K562 (cell line): ENCODE measurements at regions not wholly inside any gene's neighbourhood (a gene's known extent, or its start where the extent isn't known, plus 50 kb on each side); places are given as distances from the start of the nearest gene placed in this dataset.

Experiments
- ATAC-seq: fragments of 200-7000 bp; cut with Tn5 transposase; 3 replicates; pipeline ENCODE4 v1.9.1; 2020; ENCODE audit warnings: moderate library complexity
- BruUV-seq: library from RNA; stranded (reverse); fragments of 400-500 nt; replicated peaks from 2 replicates; lab custom pipeline; 2021; lab: Mats Ljungman, UMichigan
- CTCF ChIA-PET: fragments of 300-600 bp; formaldehyde crosslinking; extraction: SDS; loops from one replicate; lab custom pipeline; 2021; ENCODE audit warnings: low intra/inter-chr PET ratio; lab: Yijun Ruan, JAX
- POLR2A ChIA-PET: fragments of 300-600, 350-650 bp; sonication (Branson Sonifier 250); formaldehyde crosslinking; extraction: SDS; loops from one replicate; lab custom pipeline; 2021; ENCODE audit warnings: antibody characterized with exemption, inconsistent platforms; lab: Yijun Ruan, JAX
- DNase-seq, 4 experiments: peaks; one replicate each; pipeline versions ENCODE4 v3.0.0 to v3.0.0-alpha.2; 2011 to 2018; ENCODE audit warnings: low spot score in 3 of 4, mixed read lengths in 3 of 4; ENCODE audit errors: extremely low read depth in 1 of 4
- FAIRE-seq: peaks from 2 replicates; lab custom pipeline; 2011; peaks lifted over from hg19 to GRCh38; lab: Jason Lieb, UNC
- H2AFZ ChIP-seq: 2 replicates; pipeline ENCODE4 v1.6.0; 2011; ENCODE audit warnings: low read depth, low read length, control low read depth, inconsistent platforms
- H3K27ac ChIP-seq: fragments of 200-600 bp; 3 replicates; pipeline ENCODE4 v1.8.0; 2011; ENCODE audit warnings: low read depth, mild to moderate bottlenecking, control low read depth, inconsistent platforms, low read length, moderate library complexity, mixed read lengths; ENCODE audit errors: extremely low read depth
- H3K27me3 ChIP-seq, 2 experiments: fragments of 300-600 bp in 1 of 2; 2 replicates in 1 of 2; 3 replicates in 1 of 2; pipeline versions ENCODE4 v1.6.0 to v1.8.0; 2011; ENCODE audit warnings: inconsistent platforms in 2 of 2, low read length in 2 of 2, mild to moderate bottlenecking in 1 of 2, mixed read lengths in 1 of 2, moderate library complexity in 1 of 2; ENCODE audit not compliant: control insufficient read depth in 2 of 2, insufficient read depth in 2 of 2
- H3K36me3 ChIP-seq: fragments of 300-600 bp; 3 replicates; pipeline ENCODE4 v1.8.0; 2011; ENCODE audit warnings: mild to moderate bottlenecking, low read length, inconsistent platforms; ENCODE audit not compliant: control insufficient read depth, insufficient read depth
- H3K4me1 ChIP-seq, 2 experiments: fragments of 200-600 bp in 1 of 2; replicated peaks in 1 of 2; 2 replicates in 1 of 2; 3 replicates in 1 of 2; pipeline versions ENCODE4 v1.5.1 to v1.8.0; 2011; ENCODE audit warnings: inconsistent platforms in 2 of 2, low read length in 2 of 2, mild to moderate bottlenecking in 1 of 2, mixed read lengths in 1 of 2, moderate library complexity in 1 of 2; ENCODE audit not compliant: control insufficient read depth in 2 of 2, insufficient read depth in 2 of 2
- H3K4me2 ChIP-seq: 2 replicates; pipeline ENCODE4 v1.6.1; 2011; ENCODE audit warnings: low read length, control low read depth, inconsistent platforms, mixed read lengths; ENCODE audit not compliant: insufficient read depth
- H3K4me3 ChIP-seq: fragments of 200-600 bp; sonication (generic), shearing (Covaris generic); 2 replicates; pipeline ENCODE4 v1.5.1; 2016; ENCODE audit warnings: control low read depth, inconsistent platforms
- H3K79me2 ChIP-seq: fragments of 200-600 bp; 3 replicates; pipeline ENCODE4 v1.8.0; 2011; ENCODE audit warnings: low read length, inconsistent platforms; ENCODE audit not compliant: control insufficient read depth, insufficient read depth
- H3K9ac ChIP-seq, 2 experiments: 2 replicates each; pipeline versions ENCODE4 v1.6.0 to v1.6.1; 2011; ENCODE audit warnings: low read depth in 2 of 2, low read length in 2 of 2, control low read depth in 1 of 2, inconsistent platforms in 1 of 2, mild to moderate bottlenecking in 1 of 2, mixed read lengths in 1 of 2; ENCODE audit not compliant: insufficient read depth in 1 of 2
- H3K9me1 ChIP-seq: one replicate; pipeline ENCODE4 v1.6.0; 2011; ENCODE audit warnings: inconsistent platforms, mild to moderate bottlenecking, low read length, moderate library complexity; ENCODE audit not compliant: control insufficient read depth, insufficient read depth
- H3K9me3 ChIP-seq: replicated peaks from 2 replicates; pipeline ENCODE4 v1.5.1; 2011; ENCODE audit warnings: low read depth, low read length, inconsistent platforms; ENCODE audit not compliant: control insufficient read depth, insufficient read depth
- H4K20me1 ChIP-seq: replicated peaks from 2 replicates; pipeline ENCODE4 v1.6.1; 2011; ENCODE audit warnings: low read length, inconsistent platforms, mixed read lengths; ENCODE audit not compliant: control insufficient read depth, insufficient read depth
- BRD4 ChIP-seq: fragments of 200-600 bp; sonication (generic); IDR thresholded peaks from 2 replicates; pipeline ENCODE4 v1.6.1; 2017; ENCODE audit warnings: inconsistent platforms
- CEBPB ChIP-seq: fragments of 450-650 bp; IDR thresholded peaks from 2 replicates; pipeline ENCODE4 v1.6.1; 2016; ENCODE audit warnings: missing genetic modification characterization, missing compliant biosample characterization
- ETV5 ChIP-seq: sonication (generic); formaldehyde crosslinking; IDR thresholded peaks from 2 replicates; pipeline ENCODE4 v1.4.0; 2020; ENCODE audit warnings: low read depth, mild to moderate bottlenecking, missing genetic modification reagents
- FOS ChIP-seq: IDR thresholded peaks from 3 replicates; pipeline ENCODE4 v1.6.1; 2011; ENCODE audit not compliant: insufficient read length; ENCODE audit errors: extremely low read depth
- LEF1 ChIP-seq: fragments of 450-650 bp; IDR thresholded peaks from 2 replicates; pipeline ENCODE4 v1.6.1; 2016; ENCODE audit warnings: mild to moderate bottlenecking
- MAX ChIP-seq: sonication (generic); formaldehyde crosslinking; IDR thresholded peaks from 2 replicates; pipeline ENCODE4 v1.9.0; 2022; ENCODE audit warnings: mild to moderate bottlenecking, missing genetic modification reagents
- STAT5A ChIP-seq: IDR thresholded peaks from 2 replicates; pipeline ENCODE4 v1.6.1; 2012; ENCODE audit warnings: low read length, inconsistent platforms, borderline replicate concordance
- TCF7L2 ChIP-seq: fragments of 150-350 bp; IDR thresholded peaks from 2 replicates; pipeline ENCODE4 v1.6.1; 2016; ENCODE audit warnings: low read depth, mild to moderate bottlenecking, low read length, moderate library complexity
- TEAD1 ChIP-seq, 2 experiments: fragments of 450-650 bp in 1 of 2; sonication (generic) in 1 of 2; formaldehyde crosslinking; IDR thresholded peaks; 2 replicates each; pipeline versions ENCODE4 v1.4.0 to v1.8.0; 2020 to 2022; ENCODE audit warnings: mild to moderate bottlenecking in 2 of 2, missing genetic modification reagents in 1 of 2
- XRCC4 ChIP-seq: IDR thresholded peaks from one replicate; pipeline ENCODE4 v1.6.1; 2011; ENCODE audit not compliant: insufficient read depth, insufficient read length; ENCODE audit errors: extremely low read depth
- ZNF232 ChIP-seq: sonication (generic); formaldehyde crosslinking; IDR thresholded peaks from 2 replicates; pipeline ENCODE4 v1.8.0; 2022; ENCODE audit warnings: mild to moderate bottlenecking, missing genetic modification reagents
- WGBS: fragments of 100-300 bp; shearing (Covaris generic); methylation state at CpG from one replicate; pipeline ENCODE4 v1.1.6; 2016; ENCODE audit warnings: low coverage, mixed read lengths; ENCODE audit not compliant: insufficient coverage; ENCODE audit errors: missing lambda C conversion rate; 5-methylcytosine and 5-hydroxymethylcytosine counted together
- in situ Hi-C: fragments of 300-500 bp; cut with MboI; formaldehyde crosslinking; loops from 4 replicates; pipeline ENCODE4 v1.15.0; 2018; ENCODE audit warnings: inconsistent platforms, mixed read lengths
- intact Hi-C: fragments of 100-400 bp; cut with micrococcal nuclease; formaldehyde crosslinking; loops from 2 replicates; pipeline ENCODE4 v1.14.2; 2022
- TF ChIP-seq, protein P1 (sequence below), 3 experiments: fragments of 200-800 bp in 1 of 3; sonication (Bioruptor generic) in 1 of 3; sonication (generic) in 1 of 3; formaldehyde crosslinking in 1 of 3; IDR thresholded peaks; 2 replicates each; pipeline versions ENCODE4 v1.6.1 to v1.8.0; 2016 to 2022; ENCODE audit warnings: mild to moderate bottlenecking in 2 of 3, missing compliant biosample characterization in 2 of 3, missing genetic modification characterization in 2 of 3, missing genetic modification reagents in 1 of 3
- TF ChIP-seq, protein P2 (sequence below): fragments of 200-400 bp; formaldehyde crosslinking; IDR thresholded peaks from 2 replicates; pipeline ENCODE4 v1.6.1; 2017; ENCODE audit warnings: mild to moderate bottlenecking, low read depth, low read length, moderate library complexity

DNA sequence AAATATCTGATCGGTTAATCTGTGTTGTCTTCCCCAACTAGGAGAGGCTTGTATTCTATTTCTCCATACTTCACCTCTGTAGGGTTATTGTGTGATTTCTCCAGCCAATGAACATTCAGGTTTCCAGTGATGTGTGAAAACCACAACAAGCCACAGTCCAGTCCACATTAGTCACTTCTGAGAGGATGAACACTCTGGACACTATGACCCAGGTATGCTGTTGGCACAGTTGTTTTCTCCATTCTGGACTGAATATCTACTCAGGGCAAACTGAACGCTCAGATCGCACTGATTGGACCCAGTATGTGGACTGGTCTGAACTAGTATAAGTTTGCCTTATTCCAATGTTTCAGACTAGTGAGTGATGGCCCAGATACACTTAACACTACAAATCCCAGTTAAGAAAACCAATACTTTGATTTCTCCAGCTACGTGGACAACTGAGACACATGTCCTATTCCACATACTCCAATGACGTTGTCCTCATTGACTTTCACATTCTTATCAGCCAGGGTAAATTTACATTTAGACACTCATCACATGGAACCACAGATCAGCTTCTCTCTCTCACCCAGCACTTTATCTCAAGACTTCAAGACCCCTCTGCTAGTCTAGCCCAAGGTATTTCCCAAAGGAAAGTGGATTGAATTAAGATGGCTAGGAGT lies 587.4 kb upstream of the SGO1 start:
- Histone ChIP-seq H3K27me3 (no peaks in the 10 kb centered on the region), H3K4me3 (no peak overlapping the region), H3K36me3 (no peaks in the 10 kb centered on the region), H3K9ac (no peak overlapping the region), H3K27ac (no peak overlapping the region), H3K4me1 (no peaks in the 10 kb centered on the region; a peak in 1 of 5 replicates), H3K79me2 (no peaks in the 10 kb centered on the region), H3K9me1 (no peaks in the 10 kb centered on the region), H4K20me1 (no peaks in the 10 kb centered on the region), H3K9me3 (no peaks in the 10 kb centered on the region), H2AFZ (no peak overlapping the region), H3K4me2 (no peak overlapping the region)
- BruUV-seq = no TSS peak
- CTCF ChIA-PET = no interaction called here
- intact Hi-C loops = no loop called here
- in situ Hi-C loops = no loop called here
- no peak for TF ChIP-seq LEF1
- no peak for TF ChIP-seq STAT5A
- TF ChIP-seq MAX (CRISPR knock-in tag) = no peak
- no peak for TF ChIP-seq ETV5
- TF ChIP-seq TCF7L2 = no peak
- TF ChIP-seq TEAD1 (CRISPR knock-in tag; IDR thresholded peaks at IDR 0.05) = no peak
- TF ChIP-seq FOS = no peak
- TF ChIP-seq XRCC4 = no peak
- TF ChIP-seq, protein P1, sequence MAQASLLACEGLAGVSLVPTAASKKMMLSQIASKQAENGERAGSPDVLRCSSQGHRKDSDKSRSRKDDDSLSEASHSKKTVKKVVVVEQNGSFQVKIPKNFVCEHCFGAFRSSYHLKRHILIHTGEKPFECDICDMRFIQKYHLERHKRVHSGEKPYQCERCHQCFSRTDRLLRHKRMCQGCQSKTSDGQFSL (CRISPR knock-in tag; IDR thresholded peaks at IDR 0.05) = no peak
- TF ChIP-seq, protein P1 (tag; IDR thresholded peaks at IDR 0.05) = no peak
- no peak for TF ChIP-seq CEBPB
- no peak for TF ChIP-seq BRD4
- TF ChIP-seq ZNF232 (CRISPR knock-in tag) = no peak
- TF ChIP-seq, protein P2, sequence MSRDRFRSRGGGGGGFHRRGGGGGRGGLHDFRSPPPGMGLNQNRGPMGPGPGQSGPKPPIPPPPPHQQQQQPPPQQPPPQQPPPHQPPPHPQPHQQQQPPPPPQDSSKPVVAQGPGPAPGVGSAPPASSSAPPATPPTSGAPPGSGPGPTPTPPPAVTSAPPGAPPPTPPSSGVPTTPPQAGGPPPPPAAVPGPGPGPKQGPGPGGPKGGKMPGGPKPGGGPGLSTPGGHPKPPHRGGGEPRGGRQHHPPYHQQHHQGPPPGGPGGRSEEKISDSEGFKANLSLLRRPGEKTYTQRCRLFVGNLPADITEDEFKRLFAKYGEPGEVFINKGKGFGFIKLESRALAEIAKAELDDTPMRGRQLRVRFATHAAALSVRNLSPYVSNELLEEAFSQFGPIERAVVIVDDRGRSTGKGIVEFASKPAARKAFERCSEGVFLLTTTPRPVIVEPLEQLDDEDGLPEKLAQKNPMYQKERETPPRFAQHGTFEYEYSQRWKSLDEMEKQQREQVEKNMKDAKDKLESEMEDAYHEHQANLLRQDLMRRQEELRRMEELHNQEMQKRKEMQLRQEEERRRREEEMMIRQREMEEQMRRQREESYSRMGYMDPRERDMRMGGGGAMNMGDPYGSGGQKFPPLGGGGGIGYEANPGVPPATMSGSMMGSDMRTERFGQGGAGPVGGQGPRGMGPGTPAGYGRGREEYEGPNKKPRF = no peak
- DNase-seq (no peak), FAIRE-seq (no peak), ATAC-seq (no peak)
- WGBS = 10% methylated on average over 5 of the region's 5 CpGs
- POLR2A ChIA-PET = no interaction called here
